ENCODE measurements at regions not wholly inside any gene's neighbourhood (a gene's known extent, or its start where the extent isn't known, plus 50 kb on each side); places are given as distances from the start of the nearest gene placed in this dataset.

- H3K9ac ChIP-seq (ENCODE audit: low read length) = no peak overlapping the region
- no peaks in the 10 kb centered on the region for H3K79me2 ChIP-seq (ENCODE audit: low read length)
- H3K4me2 ChIP-seq (ENCODE audit: low read depth, low read length) = no peak overlapping the region
- no peak overlapping the region for H3K27ac ChIP-seq (ENCODE audit: low read length)
- H4K20me1 ChIP-seq (ENCODE audit: insufficient read depth, low read length) = no peaks in the 10 kb centered on the region
- no peaks in the 10 kb centered on the region for H3K36me3 ChIP-seq (replicated peaks; ENCODE audit: insufficient read depth, low read length)
- H3K4me1 ChIP-seq (ENCODE audit: low read length) = no peaks in the 10 kb centered on the region
- no peaks in the 10 kb centered on the region for H3K27me3 ChIP-seq (replicated peaks; ENCODE audit: insufficient read depth, low read length)
- no peak overlapping the region for H3K4me3 ChIP-seq (ENCODE audit: low read length)
- DNase-seq = no peak
- H2AFZ ChIP-seq (ENCODE audit: low read length) = no peak overlapping the region
- TF ChIP-seq EZH2 (optimal IDR thresholded peaks at IDR 0.05; ENCODE audit: low read depth, low read length) = no peak
- TF ChIP-seq CTCF (IDR thresholded peaks at IDR 0.05; ENCODE audit: low read length) = no peak
- TF ChIP-seq EZH2phosphoT487 (IDR thresholded peaks at IDR 0.05; ENCODE audit: low read length) = no peak
- H3K9me3 ChIP-seq (replicated peaks; ENCODE audit: insufficient read depth, low read length) = no peaks in the 10 kb centered on the region
- no peaks in the 10 kb centered on the region for H3F3A ChIP-seq (ENCODE audit: insufficient read depth, low read length)
- no peaks in the 10 kb centered on the region for H3K9me2 ChIP-seq (replicated peaks; ENCODE audit: insufficient read depth, low read length)
These were observed 161.5 kb upstream of the STXBP5 start for GRCh38 chr6:147042679-147043078.

- no peak overlapping the region for H3K27ac ChIP-seq (ENCODE audit: low read length)
- no peak overlapping the region for H3K9ac ChIP-seq (ENCODE audit: low read length)
- no peak overlapping the region for H3K4me3 ChIP-seq (ENCODE audit: low read length)
- H3K79me2 ChIP-seq (ENCODE audit: low read length) = no peaks in the 10 kb centered on the region
- no peak for DNase-seq
- H3K36me3 ChIP-seq (replicated peaks; ENCODE audit: insufficient read depth, low read length) = no peaks in the 10 kb centered on the region
- H3K9me3 ChIP-seq (replicated peaks; ENCODE audit: insufficient read depth, low read length) = no peaks in the 10 kb centered on the region
- no peaks in the 10 kb centered on the region for H3K9me2 ChIP-seq (replicated peaks; ENCODE audit: insufficient read depth, low read length)
- no peaks in the 10 kb centered on the region for H3F3A ChIP-seq (ENCODE audit: insufficient read depth, low read length)
- no peaks in the 10 kb centered on the region for H4K20me1 ChIP-seq (ENCODE audit: insufficient read depth, low read length)
- H3K4me1 ChIP-seq (ENCODE audit: low read length) = no peaks in the 10 kb centered on the region
- H2AFZ ChIP-seq (ENCODE audit: low read length) = no peak overlapping the region
- H3K27me3 ChIP-seq (replicated peaks; ENCODE audit: insufficient read depth, low read length) = no peaks in the 10 kb centered on the region
- no peak for TF ChIP-seq EZH2phosphoT487 (IDR thresholded peaks at IDR 0.05; ENCODE audit: low read length)
- no peak overlapping the region for H3K4me2 ChIP-seq (ENCODE audit: low read depth, low read length)
These were observed 160.2 kb upstream of the STXBP5 start for GRCh38 chr6:147043994-147044477.

GRCh38 chr6:147046141-147046877 is 157.9 kb upstream of the STXBP5 start:
- Histone ChIP-seq H3K9me2 (replicated peaks; ENCODE audit: insufficient read depth, low read length) (no peaks in the 10 kb centered on the region), H3F3A (ENCODE audit: insufficient read depth, low read length) (no peaks in the 10 kb centered on the region), H2AFZ (ENCODE audit: low read length) (no peak overlapping the region), H3K27ac (ENCODE audit: low read length) (no peak overlapping the region), H3K9me3 (replicated peaks; ENCODE audit: insufficient read depth, low read length) (no peaks in the 10 kb centered on the region), H3K79me2 (ENCODE audit: low read length) (no peaks in the 10 kb centered on the region), H3K27me3 (replicated peaks; ENCODE audit: insufficient read depth, low read length) (no peaks in the 10 kb centered on the region), H3K9ac (ENCODE audit: low read length) (no peak overlapping the region), H4K20me1 (ENCODE audit: insufficient read depth, low read length) (no peaks in the 10 kb centered on the region), H3K4me2 (ENCODE audit: low read depth, low read length) (no peak overlapping the region), H3K36me3 (replicated peaks; ENCODE audit: insufficient read depth, low read length) (no peaks in the 10 kb centered on the region), H3K4me1 (ENCODE audit: low read length) (no peaks in the 10 kb centered on the region), H3K4me3 (ENCODE audit: low read length) (no peak overlapping the region)
- DNase-seq = no peak
- TF ChIP-seq EZH2 (optimal IDR thresholded peaks at IDR 0.05; ENCODE audit: low read depth, low read length) (no peak), EZH2phosphoT487 (IDR thresholded peaks at IDR 0.05; ENCODE audit: low read length) (no peak), CTCF (IDR thresholded peaks at IDR 0.05; ENCODE audit: low read length) (no peak)

DNA sequence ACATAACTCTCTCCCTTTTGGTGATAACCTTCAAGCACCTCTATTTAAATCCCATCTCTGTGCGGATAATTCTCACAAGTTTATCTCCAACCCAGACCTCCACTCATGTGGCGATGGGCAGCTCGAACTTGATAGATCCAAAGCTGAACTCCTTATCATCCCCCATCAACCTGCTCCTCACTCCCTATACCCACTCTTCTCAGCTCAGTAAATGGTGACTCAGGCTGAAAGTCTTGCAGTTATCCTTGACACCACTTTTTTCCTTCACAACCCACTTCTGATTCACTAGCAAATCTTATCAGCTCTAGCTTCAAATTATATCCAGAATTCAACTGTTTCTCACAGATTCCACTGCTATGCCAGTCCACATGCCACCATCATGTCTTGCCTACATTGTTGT is 155.3 kb upstream of the STXBP5 start:
- Histone ChIP-seq H3K9me2 (replicated peaks; ENCODE audit: insufficient read depth, low read length) (no peaks in the 10 kb centered on the region), H3K4me1 (ENCODE audit: low read length) (no peaks in the 10 kb centered on the region), H3K4me3 (ENCODE audit: low read length) (no peak overlapping the region), H3K79me2 (ENCODE audit: low read length) (no peaks in the 10 kb centered on the region), H3K9me3 (replicated peaks; ENCODE audit: insufficient read depth, low read length) (no peaks in the 10 kb centered on the region), H3K27ac (ENCODE audit: low read length) (no peak overlapping the region), H3F3A (ENCODE audit: insufficient read depth, low read length) (no peaks in the 10 kb centered on the region), H3K9ac (ENCODE audit: low read length) (no peak overlapping the region), H3K27me3 (replicated peaks; ENCODE audit: insufficient read depth, low read length) (no peaks in the 10 kb centered on the region), H4K20me1 (ENCODE audit: insufficient read depth, low read length) (no peaks in the 10 kb centered on the region), H2AFZ (ENCODE audit: low read length) (no peak overlapping the region), H3K4me2 (ENCODE audit: low read depth, low read length) (no peak overlapping the region), H3K36me3 (replicated peaks; ENCODE audit: insufficient read depth, low read length) (no peaks in the 10 kb centered on the region)
- no peak for DNase-seq
- TF ChIP-seq EZH2 (optimal IDR thresholded peaks at IDR 0.05; ENCODE audit: low read depth, low read length) = no peak
- no peak for TF ChIP-seq EZH2phosphoT487 (IDR thresholded peaks at IDR 0.05; ENCODE audit: low read length)
- TF ChIP-seq CTCF (IDR thresholded peaks at IDR 0.05; ENCODE audit: low read length) = no peak

Data from MM.1S (cell line).